Stimulated activated CD4-positive, alpha-beta T cell treated with anti-CD3 and anti-CD28 coated beads, Interleukin-15, amount 100 ng/mL, for 24 hours (primary cell): ENCODE measurements at regions not wholly inside any gene's neighbourhood (a gene's known extent, or its start where the extent isn't known, plus 50 kb on each side); places are given as distances from the start of the nearest gene placed in this dataset.

Experiments
- DNase-seq: peaks from one replicate; pipeline ENCODE4 v3.0.0-alpha.2; 2020

GRCh38 chr6:164911873-164912580 lies 397.4 kb downstream of the C6orf118 start:
- no peak for DNase-seq

DNA sequence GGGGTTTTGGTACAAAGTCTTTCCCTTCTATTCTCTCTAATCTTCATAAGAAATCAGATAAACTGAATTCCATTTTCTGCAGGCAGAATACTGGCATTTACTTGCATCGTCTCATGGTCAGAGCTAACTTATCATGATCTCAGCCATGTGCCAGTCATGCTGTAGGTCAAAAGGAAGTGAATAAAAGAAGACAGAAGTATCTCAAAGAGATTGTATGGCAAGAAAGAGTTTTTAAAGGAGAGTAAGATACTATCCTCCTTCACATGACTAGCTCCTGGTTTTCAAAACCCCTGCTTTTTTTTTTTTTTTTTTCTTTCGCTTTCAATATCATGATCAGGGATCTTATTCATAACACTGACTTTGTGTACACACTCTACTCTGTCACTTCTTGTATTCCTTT lies 398.3 kb downstream of the C6orf118 start:
- DNase-seq: no peak

GRCh38 chr6:164906766-164907165 lies 402.6 kb downstream of the C6orf118 start:
- no peak for DNase-seq

DNA sequence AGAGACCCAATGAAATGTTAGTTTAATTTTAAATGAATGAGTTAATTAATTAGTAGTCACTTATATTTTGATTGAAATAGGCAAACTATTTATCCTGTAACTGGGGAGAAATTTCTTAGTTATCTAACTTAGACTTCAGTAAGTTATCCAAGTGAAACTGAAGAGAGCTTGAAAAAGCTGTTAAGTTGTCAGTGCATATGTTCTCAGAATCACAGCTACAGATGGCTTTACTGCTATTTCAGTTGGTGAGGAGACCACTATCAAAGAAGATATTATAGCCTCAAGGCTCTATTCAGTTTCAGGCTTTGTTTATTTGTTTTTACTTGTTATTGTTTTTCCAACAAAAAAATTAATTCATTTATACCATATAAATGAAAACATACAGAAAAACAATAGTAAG lies 404.1 kb downstream of the C6orf118 start:
- no peak for DNase-seq

DNA sequence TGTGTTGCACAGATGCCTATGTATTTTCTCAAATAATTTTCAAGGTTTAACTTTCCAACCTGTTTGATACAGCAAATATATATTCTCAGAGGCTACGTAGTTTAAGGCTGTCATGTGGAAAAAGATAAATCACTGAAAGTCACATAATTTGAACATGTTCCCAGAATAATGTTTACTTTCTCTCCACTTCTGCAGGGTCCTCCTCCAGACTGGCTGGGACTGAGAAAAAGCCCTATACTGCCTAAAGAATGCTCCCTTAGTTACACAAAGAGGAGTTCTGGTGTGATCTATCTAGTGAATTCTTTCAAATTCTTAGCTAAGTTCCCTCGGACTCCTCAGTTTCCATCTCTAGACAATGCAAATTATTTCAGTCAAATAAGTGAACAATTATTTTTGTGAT lies 411.0 kb downstream of the C6orf118 start:
- DNase-seq: no peak

DNA sequence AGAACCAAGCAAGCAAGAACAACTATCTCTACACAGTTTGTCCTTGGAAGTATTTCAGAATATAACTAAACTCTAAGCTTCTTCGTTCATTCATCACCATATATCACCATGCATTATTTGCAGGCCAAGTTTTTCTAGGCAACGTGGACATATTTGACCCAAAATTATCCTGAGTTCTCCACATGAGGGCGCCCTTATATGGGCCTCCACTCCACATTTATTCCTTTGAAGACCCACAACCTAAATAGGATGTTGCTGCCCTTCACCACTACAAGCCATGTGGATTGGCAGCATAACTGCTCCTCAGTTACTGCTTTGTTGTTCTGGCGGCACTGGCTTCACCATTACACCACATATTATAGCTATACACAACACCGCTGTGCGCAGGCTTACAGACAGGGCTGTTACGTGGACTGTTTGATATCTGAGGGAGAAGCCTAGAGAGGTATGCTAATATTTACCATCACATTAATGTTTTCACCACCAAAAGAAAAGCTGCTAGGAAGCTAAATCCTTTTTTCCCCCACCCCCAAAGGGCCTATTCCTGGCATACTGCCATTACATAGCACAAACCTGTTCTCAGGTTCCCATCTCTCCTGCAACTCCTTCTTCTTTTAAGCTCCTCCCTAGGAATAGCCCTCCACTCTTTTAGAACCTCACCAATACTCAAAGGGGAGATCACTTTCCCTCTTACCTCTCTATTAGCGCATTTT lies 411.7 kb downstream of the C6orf118 start:
- DNase-seq: no peak

DNA sequence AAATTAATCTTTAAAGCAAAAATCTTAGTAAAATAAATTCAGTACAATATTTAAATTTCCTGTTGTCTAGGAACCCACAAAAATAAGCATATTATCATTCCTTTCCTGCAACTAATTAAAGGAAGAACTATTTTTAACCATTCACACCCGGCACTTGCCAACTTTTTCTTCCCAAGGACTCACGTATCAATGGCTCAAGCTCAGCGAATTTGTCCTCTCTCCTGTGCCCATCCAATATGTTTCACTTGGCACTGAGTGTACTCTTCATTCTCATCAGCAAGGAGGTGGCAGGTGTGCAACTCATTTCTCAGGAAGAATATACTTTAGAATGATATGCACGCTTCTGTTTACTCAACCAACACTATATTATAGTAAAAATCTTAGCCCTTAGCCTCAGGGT lies 419.4 kb downstream of the C6orf118 start:
- DNase-seq: no peak

DNA sequence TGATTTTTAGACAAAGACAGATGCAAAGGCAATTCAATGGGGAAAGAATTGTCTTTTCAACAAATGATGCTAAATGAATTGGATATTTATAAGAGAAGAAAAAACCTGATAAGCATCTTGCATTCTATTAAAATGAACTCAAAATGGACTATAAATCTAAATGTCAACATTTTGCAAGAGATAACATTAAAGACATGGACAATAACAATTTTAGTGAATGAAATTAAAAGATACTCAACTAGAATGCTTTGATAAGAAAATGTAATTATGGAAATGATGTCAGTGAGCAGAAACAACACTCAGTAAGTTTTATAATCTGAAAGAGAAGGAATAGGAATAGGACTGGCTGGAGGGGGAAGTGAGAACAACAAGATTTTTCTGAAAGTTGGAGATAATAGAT lies 421.7 kb downstream of the C6orf118 start:
- no peak for DNase-seq

DNA sequence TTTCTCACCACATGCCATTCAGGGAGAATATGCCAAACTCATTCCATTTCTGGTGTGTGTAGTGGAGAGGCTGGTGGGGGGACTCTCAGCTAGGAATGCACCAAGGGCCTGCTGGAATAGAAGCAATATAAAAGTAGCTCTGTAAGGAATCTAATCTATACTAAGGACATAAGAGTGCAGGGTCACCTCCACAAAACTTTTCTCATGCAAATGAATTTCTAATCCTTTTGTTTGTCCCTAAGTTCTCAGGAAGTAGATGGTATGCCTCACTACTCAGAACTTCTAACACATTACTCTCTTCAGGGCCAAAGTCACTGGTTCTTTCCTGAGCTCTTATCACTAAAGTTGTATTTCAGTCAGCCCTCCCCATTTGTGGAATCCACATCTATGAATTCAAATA lies 427.2 kb downstream of the C6orf118 start:
- no peak for DNase-seq

DNA sequence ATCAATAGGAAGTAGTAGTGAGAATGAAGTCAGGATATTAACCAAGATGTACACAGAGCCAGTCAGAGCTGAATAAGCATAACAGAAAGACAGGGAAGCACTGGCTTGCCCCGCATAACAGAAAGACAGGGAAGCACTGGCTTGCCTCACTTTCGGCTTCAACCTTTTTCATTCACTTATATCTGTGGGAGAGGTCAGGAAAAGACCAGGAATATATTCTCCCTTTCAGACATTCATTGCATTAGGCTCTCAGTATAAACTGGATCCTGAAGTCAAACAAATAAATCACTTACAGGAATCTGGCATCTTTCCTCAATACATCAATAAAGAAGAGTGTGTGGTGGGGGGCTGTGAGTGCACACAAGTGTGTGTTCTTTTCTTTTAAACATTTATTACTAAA lies 437.6 kb downstream of the C6orf118 start:
- DNase-seq: no peak

- no peak for DNase-seq
Observed at GRCh38 chr6:164870164-164870563, 439.2 kb downstream of the C6orf118 start.

DNA sequence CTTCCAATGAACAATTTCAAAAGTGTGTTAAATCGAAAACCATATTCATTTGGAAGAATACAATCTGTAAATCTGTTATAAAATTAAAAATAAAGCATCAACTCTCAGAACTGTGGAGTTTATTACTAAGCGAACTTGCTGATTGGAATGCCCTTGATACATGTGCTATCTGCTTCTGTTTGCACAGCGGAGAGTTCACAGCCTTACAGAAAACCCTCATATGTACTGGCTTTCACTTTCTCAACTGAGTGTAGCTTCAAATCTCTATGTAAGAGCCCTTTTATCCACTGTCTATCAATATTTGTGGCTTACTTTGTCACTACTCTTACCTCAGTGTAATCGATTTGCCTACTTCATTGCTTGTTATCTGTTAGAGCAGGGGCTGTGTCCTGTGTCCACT lies 447.4 kb downstream of the C6orf118 start:
- no peak for DNase-seq

- DNase-seq: no peak
Observed at GRCh38 chr6:164859816-164860215, 449.6 kb downstream of the C6orf118 start.

DNA sequence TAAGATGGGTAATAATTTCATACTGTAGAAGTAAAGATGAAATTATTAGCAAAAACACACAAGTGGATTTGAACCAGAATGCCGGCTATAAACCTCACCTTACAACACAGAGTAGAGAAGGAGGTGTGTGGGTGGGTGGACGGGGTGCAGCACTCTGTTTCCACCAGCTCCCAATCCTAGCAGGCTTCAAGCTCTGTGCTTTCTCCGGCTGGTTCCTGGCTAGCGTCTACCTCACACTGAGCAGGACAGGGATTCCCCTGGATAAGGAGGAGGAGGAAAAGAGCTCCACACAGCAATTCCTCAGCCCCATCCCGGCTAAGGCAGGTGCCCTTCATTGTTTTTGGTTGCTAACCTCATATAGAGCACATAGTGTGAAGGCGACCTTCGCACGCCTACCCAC lies 453.3 kb downstream of the C6orf118 start:
- DNase-seq: no peak

DNA sequence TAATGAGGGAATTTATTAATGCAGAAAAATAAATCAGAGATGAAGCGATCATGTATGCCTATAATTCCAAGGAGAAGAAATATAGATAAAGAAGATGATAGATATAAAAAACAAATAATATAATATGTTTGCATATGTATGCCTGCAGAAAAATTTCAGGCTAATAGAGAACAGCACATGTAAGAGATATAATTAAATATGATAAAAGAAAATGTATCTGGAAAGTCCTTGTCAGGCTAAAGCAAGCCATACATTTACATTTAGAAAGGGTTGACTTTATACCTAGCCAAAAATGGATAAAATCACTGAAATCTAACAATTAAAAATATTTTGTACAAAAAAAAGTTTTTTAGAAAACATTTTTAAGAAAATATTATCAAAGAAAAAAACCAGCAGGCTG lies 454.1 kb downstream of the C6orf118 start:
- no peak for DNase-seq

DNA sequence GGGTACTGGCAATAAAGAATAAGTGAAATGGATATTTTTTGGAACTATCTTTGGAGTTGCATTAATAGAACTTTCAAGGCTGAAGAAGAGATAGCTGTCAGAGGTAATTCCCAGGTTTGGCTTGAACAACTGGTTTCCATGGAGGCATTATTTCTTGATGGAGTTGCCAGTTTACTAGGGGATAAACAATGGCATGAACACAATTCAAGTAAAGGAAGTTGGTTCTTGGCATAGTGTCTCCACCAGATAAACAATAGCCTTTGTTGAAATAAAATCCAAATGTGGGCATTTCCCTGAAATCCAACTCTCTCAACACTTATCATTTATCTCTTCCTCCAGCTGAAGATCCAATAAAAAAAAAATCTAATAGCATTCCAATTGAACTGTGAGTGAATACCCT lies 454.9 kb downstream of the C6orf118 start:
- DNase-seq: no peak

DNA sequence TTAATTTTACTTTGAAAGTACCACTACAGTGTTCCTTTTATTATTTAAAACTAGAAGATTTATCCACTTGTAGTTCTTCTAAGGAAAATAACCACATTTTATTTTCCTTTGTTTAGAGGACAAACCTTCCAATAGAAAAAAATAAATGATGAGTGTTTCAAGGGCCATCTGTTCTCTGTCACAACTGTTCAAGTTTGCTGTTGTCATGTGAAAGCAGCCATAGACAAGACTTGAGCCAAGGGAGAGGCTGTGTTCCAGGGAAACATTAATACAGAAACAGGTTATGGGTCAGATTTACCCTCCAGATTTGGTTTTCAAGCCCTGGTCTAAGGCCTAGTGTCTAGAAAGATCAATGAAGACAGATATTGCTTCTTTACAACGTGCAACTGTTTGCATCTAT lies 463.6 kb downstream of the C6orf118 start:
- DNase-seq: no peak

- DNase-seq: no peak
Observed at GRCh38 chr6:164842085-164842484, 467.3 kb downstream of the C6orf118 start.

DNA sequence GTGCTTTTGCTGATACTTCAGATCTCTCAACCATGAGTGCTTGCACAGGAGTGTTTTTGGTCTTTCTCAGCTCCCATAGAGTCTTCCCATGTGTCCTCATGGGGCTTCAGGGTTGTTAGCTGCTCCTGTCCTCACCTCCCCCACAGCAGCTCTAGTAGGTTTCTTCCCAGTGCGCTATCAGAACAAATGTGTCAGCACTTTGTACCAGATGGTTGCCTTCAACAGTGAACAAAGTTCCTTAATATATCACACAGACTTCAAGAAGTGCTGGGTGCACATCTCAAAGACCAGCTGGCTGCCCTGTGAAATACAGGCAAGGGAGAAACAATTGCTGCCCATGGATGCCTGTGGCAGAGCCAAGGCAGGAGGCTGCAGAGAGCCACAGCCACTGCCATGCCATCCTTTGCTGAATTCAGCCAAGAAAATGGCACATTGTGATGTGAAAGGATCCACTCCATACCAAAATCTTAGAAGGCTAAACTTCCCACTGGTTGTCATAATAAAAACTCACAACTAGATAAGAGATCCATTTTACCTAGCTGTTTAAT lies 471.3 kb downstream of the C6orf118 start:
- no peak for DNase-seq

- no peak for DNase-seq
Observed at GRCh38 chr6:164836486-164836885, 472.9 kb downstream of the C6orf118 start.

- no peak for DNase-seq
Observed at GRCh38 chr6:164832410-164832809, 477.0 kb downstream of the C6orf118 start.

GRCh38 chr6:164827537-164827936 lies 481.9 kb downstream of the C6orf118 start:
- no peak for DNase-seq

DNA sequence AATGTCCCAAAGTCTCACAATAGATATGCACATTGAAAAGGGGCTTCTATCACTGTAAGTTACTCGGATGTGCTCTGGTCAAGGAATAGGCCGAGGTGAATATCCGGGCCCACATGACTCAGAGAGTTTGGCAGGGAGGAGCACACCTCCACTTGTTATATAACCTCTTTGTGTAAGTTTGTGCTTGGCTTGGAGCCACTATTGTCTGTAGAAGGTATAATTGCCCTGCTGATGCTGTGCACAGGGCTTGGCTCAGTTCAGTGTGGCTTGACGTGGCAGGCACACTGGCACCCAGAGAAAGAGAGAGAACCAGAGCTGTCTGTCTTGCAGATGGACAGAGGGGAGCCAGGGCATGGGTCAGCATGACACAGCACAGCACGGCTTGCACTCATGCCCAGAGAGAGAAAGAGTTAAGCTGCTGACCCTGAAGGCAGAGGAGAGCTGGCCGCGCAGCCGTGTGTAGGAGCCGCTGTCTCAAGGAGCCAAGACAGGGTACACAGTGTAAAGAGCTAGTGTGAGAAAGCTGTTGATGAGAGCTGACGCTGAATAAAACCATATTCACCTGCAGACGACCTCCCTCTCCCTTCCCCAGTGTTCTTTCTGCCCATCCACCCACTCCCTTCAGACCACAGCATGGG lies 482.5 kb downstream of the C6orf118 start:
- DNase-seq: no peak

- DNase-seq: no peak
Observed at GRCh38 chr6:164825386-164825785, 484.0 kb downstream of the C6orf118 start.
